Epidermal melanocyte (primary cell): ENCODE measurements at regions not wholly inside any gene's neighbourhood (a gene's known extent, or its start where the extent isn't known, plus 50 kb on each side); places are given as distances from the start of the nearest gene placed in this dataset.
"Not testable (repeated sequence)": the region's sequence is repeated elsewhere in the genome, so short reads cannot be mapped to it uniquely, and the experiment has no call there.

Source experiments
- DNase-seq: peaks from one replicate; pipeline ENCODE4 v3.0.0; 2011; ENCODE audit warnings: low spot score; ENCODE audit not compliant: insufficient read length

- DNase-seq, result no peak
Measured at GRCh38 chr18:78436110-78436509, 543.5 kb upstream of the SALL3 start.

- DNase-seq, result not testable (repeated sequence)
Measured at GRCh38 chr18:78438235-78438634, 541.4 kb upstream of the SALL3 start.

GRCh38 chr18:78445880-78446279 is 533.7 kb upstream of the SALL3 start:
- DNase-seq, result no peak

GRCh38 chr18:78447211-78447610 is 532.4 kb upstream of the SALL3 start:
- DNase-seq, result no peak

GRCh38 chr18:78448106-78448505 is 531.5 kb upstream of the SALL3 start:
- DNase-seq, result no peak

GRCh38 chr18:78448591-78448990 is 531.0 kb upstream of the SALL3 start:
- no peak for DNase-seq

GRCh38 chr18:78454221-78454620 is 525.4 kb upstream of the SALL3 start:
- DNase-seq, result no peak

GRCh38 chr18:78455386-78455785 is 524.2 kb upstream of the SALL3 start:
- DNase-seq, result no peak

GRCh38 chr18:78457011-78457410 is 522.6 kb upstream of the SALL3 start:
- DNase-seq, result no peak

- no peak for DNase-seq
Measured at GRCh38 chr18:78457731-78458130, 521.9 kb upstream of the SALL3 start.

- no peak for DNase-seq
Measured at GRCh38 chr18:78458356-78458755, 521.3 kb upstream of the SALL3 start.

- DNase-seq, result no peak
Measured at GRCh38 chr18:78459668-78460067, 520.0 kb upstream of the SALL3 start.

- no peak for DNase-seq
Measured at GRCh38 chr18:78460558-78460957, 519.1 kb upstream of the SALL3 start.

GRCh38 chr18:78473563-78473962 is 506.1 kb upstream of the SALL3 start:
- no peak for DNase-seq

GRCh38 chr18:78477840-78478239 is 501.8 kb upstream of the SALL3 start:
- no peak for DNase-seq

GRCh38 chr18:78479443-78479842 is 500.2 kb upstream of the SALL3 start:
- no peak for DNase-seq

GRCh38 chr18:78480262-78481054 is 499.2 kb upstream of the SALL3 start:
- DNase-seq, result no peak

GRCh38 chr18:78482378-78482777 is 497.2 kb upstream of the SALL3 start:
- no peak for DNase-seq

- DNase-seq, result no peak
Measured at GRCh38 chr18:78487649-78488048, 492.0 kb upstream of the SALL3 start.

- no peak for DNase-seq
Measured at GRCh38 chr18:78492064-78492812, 487.4 kb upstream of the SALL3 start.

GRCh38 chr18:78492813-78493371 is 486.7 kb upstream of the SALL3 start:
- DNase-seq, result no peak

GRCh38 chr18:78493490-78493889 is 486.1 kb upstream of the SALL3 start:
- not testable (repeated sequence) for DNase-seq
